ENCODE measurements at regions not wholly inside any gene's neighbourhood (a gene's known extent, or its start where the extent isn't known, plus 50 kb on each side); places are given as distances from the start of the nearest gene placed in this dataset.
"Not testable (repeated sequence)": the region's sequence is repeated elsewhere in the genome, so short reads cannot be mapped to it uniquely, and the experiment has no call there.

- no peak for TF ChIP-seq CTCF (IDR thresholded peaks at IDR 0.05; ENCODE audit: low read depth, low read length)
- DNase-seq (ENCODE audit: extremely low read depth, low read depth), result no peak
These were observed 174.4 kb downstream of the TMEM121 start for GRCh38 chr14:105700622-105701288.

- no peak for TF ChIP-seq CTCF (IDR thresholded peaks at IDR 0.05; ENCODE audit: low read depth, low read length)
- DNase-seq (ENCODE audit: extremely low read depth, low read depth), result no peak
These were observed 175.3 kb downstream of the TMEM121 start for GRCh38 chr14:105701456-105702274.

GRCh38 chr14:105702275-105702817, 176.0 kb downstream of the TMEM121 start:
- no peak for DNase-seq (ENCODE audit: extremely low read depth, low read depth)
- no peak for TF ChIP-seq CTCF (IDR thresholded peaks at IDR 0.05; ENCODE audit: low read depth, low read length)

- not testable (repeated sequence) for DNase-seq (ENCODE audit: extremely low read depth, low read depth)
These were observed 176.8 kb downstream of the TMEM121 start for GRCh38 chr14:105703044-105703665.

GRCh38 chr14:105704091-105704490, 177.7 kb downstream of the TMEM121 start:
- DNase-seq (ENCODE audit: extremely low read depth, low read depth), result not testable (repeated sequence)

GRCh38 chr14:105704492-105704891, 178.1 kb downstream of the TMEM121 start:
- DNase-seq (ENCODE audit: extremely low read depth, low read depth), result not testable (repeated sequence)

GRCh38 chr14:105705512-105705861, 179.1 kb downstream of the TMEM121 start:
- not testable (repeated sequence) for DNase-seq (ENCODE audit: extremely low read depth, low read depth)

GRCh38 chr14:105705862-105706700, 179.7 kb downstream of the TMEM121 start:
- not testable (repeated sequence) for DNase-seq (ENCODE audit: extremely low read depth, low read depth)

GRCh38 chr14:105706701-105707019, 180.3 kb downstream of the TMEM121 start:
- not testable (repeated sequence) for DNase-seq (ENCODE audit: extremely low read depth, low read depth)

- DNase-seq (ENCODE audit: extremely low read depth, low read depth), result not testable (repeated sequence)
These were observed 180.7 kb downstream of the TMEM121 start for GRCh38 chr14:105707099-105707498.

- DNase-seq (ENCODE audit: extremely low read depth, low read depth), result not testable (repeated sequence)
These were observed 181.4 kb downstream of the TMEM121 start for GRCh38 chr14:105707723-105708151.

- not testable (repeated sequence) for DNase-seq (ENCODE audit: extremely low read depth, low read depth)
These were observed 182.1 kb downstream of the TMEM121 start for GRCh38 chr14:105708251-105709134.
